NCI-H146 (cell line): ENCODE measurements at regions not wholly inside any gene's neighbourhood (a gene's known extent, or its start where the extent isn't known, plus 50 kb on each side); places are given as distances from the start of the nearest gene placed in this dataset.
"Not testable (repeated sequence)": the region's sequence is repeated elsewhere in the genome, so short reads cannot be mapped to it uniquely, and the experiment has no call there.

ENCODE experiments used
- DNase-seq: peaks from one replicate; lab custom pipeline; 2025; lab: John Stamatoyannopoulos, UW

DNA sequence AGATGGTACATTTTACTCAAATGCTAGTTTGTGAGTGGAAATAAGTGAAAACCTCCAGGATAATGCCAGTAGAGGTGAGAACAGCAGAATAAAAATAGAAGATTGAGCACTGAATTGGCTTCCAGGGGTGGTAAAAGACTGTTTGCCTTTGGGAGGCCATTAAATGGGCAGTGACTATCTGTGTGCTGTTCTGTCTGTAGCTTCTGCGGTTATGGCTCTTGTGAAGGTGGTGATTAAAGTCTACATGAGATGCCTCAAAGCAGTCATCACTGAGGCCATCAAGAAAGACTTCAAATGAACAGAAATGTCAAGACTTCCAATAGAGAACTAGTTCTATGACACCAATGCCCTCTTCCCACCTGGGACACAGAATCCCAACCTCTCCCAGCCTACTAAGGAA lies 108.8 kb downstream of the EFHB start:
- no peak for DNase-seq

DNA sequence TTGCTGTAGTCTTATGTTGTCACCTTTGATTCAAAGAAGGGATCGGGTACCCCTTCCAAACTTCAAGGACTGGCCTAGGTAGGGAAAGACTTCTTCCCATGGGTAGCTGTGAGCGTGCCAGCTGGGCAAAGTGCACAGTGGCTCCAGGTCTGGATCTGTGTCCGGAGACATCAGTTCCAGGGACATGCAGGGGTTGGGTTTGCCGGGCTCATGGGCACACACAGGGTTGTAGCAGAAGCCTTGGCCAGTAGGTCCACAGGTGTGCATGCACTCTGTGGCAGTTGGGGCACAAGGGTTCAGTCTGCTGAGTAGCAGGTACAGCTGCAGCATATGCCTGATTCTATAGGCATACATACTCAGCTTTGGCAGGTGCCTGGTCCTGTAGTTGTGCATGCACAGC lies 111.2 kb downstream of the EFHB start:
- no peak for DNase-seq

DNA sequence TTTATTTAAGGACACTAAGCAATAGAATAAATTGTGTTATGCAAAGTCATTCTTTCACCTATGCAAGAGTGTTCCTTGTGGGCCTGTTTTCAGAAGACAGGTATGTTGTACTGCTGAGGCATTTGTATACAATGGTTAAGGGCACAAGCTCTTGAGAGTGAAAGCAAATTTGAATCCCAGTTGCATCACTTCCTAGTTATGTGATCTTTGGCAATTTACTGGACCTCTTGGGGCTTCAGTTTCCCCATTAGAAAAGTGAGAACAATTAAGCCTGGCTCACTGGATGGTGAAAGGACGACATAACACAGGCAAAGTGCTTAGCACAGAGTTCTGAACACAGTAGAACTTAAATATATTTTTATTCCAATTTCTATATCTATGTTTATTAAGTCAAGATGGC lies 117.4 kb downstream of the EFHB start:
- DNase-seq, result no peak

DNA sequence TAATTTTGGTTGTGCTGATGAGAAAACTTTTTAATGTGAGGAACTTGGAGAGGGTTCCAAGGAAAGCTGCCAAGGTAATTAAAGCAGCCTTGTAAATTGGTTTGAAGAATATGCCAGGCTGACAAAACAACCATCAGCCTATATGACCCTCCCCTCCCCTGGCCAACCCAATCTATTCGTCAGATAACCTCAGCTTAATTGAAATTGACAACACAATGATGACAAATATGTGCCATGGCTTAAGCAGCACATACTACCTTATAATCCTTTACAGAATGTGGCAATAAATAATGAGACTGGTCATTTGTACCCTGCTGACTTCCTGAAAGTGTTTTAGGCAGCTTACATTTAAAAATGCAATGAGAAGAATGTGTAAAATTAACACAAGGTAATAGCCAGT lies 118.2 kb downstream of the EFHB start:
- no peak for DNase-seq

DNA sequence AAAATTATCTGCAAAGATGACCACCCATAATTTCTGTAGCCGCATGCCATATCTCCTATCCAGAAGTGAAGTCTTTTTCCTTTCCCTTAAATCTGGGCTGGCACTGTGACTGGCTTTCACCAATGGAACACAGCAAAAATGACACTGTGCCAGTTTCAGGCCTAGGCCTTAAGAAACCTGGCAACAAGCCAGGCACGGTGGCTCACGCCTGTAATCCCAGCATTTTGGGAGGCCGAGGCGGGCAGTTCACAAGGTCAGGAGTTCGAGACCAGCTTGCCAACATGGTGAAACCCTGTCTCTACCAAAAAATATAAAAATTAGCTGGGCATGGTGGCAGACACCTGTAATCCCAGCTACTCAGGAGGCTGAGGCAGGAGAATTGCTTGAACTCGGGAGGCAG lies 120.3 kb downstream of the EFHB start:
- not testable (repeated sequence) for DNase-seq

DNA sequence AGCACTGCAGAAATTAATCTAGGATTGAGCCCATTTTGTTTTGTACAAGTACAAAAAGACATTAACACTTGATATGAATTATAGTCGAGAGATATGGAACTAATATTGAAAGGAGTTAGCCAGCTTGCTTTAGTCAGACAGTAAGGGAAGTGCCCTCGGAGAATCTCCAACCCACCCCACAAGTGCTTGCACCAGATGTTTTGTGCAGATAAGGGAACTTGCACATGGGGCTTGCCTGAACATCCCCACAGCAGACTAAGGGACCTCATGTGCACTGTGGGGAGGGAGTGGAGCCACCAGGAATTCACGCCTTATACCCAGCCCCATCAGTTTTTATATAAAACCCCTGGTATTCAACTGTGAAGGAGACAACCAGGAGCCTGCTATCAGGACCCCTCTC lies 122.3 kb downstream of the EFHB start:
- DNase-seq, result no peak

DNA sequence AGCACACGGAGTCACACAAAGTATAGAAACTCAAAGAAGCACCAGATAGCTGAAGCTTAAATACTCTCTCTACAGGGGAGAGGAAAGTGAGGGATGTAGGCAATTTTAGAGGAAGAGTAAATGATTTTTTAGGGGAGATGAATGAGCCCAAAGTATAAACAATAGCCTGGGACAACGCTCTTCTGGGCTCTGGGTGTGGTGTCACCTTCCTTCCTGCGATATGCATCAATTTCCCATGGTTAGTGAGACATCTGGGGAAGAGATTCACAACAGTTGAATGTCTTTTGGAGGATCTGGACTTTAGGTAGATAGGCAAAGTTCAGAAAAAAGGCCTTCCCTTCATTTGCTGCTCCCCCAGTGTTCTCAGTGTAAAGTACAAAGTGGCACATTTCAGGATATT lies 125.2 kb downstream of the EFHB start:
- DNase-seq, result no peak

DNA sequence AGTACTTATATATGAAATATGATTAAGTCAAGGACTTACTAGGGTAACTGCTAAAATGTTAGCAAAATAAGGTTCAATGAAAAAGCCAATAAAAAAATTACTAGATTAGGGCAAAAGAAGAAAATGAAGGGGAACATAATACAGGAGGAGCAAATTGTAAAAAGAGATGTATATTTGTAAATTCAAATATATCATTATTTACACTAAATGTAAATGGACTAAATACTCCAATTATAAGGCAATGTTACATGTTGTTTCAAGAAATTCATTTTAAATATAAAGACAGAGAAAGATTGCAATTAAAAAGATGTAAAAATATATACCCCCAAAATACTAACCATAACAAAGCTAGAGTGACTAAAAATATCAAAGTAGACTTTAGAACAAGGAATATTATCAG lies 134.1 kb downstream of the EFHB start:
- no peak for DNase-seq

DNA sequence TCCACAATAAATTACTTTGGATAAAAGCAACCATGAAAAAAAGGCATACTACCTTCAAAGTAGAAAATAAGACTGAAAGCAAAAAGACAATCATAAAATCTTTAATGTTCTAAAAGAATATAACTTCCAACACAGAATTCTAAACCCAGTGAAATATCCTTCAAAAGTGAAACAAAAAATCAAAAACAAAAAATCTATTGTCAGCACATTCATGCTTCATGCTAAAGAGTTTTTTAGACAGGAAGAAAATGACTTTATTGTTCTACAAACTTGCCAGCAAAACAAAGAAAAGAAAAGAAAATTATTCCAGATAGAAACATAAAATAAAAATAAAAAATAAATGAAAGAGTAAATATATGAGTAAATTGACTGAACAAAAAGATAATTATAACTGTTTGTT lies 134.9 kb downstream of the EFHB start:
- no peak for DNase-seq

DNA sequence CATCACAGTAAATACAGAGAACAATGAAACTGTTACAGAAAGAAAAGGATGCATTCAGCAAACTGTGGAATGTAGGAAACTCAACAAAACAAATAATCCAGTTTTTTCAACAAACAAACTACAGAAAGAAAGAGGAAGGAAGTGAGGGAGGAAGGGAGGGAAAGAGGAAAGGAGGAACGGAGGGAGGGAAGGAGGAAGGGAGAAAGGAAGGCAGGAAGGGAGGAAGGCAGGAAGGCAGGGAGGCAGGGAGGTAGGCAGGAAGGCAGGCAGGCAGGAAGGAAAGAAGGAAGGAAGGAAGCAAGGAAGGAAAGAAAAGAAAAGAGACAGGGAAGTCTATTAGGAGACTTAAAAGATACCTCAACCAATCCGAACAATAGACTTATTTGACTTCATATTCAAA lies 135.7 kb downstream of the EFHB start:
- DNase-seq, result no peak

DNA sequence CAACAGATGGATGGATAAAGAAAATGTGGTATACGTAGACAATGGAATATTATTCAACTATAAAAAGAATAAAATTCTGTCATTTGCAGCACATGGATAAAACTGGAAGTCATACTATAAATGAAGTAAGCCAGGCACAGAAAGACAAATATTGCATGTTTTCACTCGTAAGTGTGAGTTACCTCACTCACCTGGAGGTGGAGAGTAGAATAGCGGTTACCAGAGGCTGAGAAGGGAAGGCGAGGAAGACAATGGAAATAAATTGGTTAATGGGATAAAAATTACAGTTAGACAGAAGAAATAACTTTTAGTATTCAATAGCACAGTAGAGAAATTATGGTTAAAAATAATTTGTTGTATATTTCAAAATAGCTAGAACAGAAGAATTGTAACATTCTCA lies 141.6 kb downstream of the EFHB start:
- no peak for DNase-seq

DNA sequence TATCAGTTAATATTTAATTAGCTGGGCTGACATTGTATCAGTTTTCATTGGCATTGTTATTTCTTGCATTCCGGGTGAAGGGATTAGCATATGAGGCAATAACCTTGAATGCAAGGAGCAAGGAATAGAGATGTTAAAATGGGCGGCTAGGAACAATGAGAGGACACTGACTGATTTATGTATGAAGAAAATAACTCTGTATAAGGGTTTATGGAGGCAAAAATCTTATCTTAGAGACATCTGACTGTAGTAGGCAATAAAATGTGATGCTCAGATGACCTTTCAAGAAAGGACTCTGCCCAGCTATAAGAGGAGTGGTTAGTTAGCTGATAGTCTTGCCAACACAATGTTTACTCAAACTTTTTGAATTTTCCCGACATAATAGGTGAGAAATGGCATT lies 158.3 kb downstream of the EFHB start:
- no peak for DNase-seq

DNA sequence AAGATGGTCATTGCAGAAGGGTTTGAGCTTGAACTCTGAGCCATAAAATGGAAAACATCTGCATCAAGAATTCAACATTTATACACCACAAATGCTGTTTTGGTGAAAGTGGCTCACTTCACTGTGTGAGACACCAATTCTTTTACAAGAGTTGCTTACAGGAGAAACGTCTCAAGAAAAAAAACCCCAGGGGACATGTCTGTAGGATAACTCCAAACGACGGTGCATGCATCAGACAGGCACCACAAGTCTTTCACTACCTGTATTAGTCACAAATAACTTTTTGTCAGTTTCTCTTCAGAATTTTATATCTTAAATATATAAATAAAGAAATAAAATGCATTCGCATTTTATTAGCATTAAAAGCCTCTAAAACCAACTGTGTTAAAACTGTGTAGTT lies 164.3 kb downstream of the EFHB start:
- DNase-seq, result no peak

DNA sequence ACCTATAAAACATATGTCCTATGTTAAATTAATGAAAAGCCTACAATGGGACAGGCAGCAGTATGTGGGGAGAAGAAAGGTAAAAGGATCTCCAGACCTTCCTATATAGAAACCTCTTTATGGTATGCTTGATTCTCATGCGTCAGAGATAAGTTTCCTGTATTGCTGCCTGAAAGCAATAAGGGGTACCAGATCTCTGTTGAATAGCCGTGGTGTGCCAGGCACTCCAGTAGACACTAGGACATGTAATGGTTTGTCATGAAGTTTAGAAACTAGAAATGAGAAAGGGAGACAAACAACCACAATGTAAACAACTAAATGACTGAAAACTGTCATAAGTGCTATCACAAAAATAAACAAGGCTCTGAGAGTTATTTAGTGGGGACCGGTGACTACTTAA lies 168.1 kb downstream of the EFHB start:
- no peak for DNase-seq

DNA sequence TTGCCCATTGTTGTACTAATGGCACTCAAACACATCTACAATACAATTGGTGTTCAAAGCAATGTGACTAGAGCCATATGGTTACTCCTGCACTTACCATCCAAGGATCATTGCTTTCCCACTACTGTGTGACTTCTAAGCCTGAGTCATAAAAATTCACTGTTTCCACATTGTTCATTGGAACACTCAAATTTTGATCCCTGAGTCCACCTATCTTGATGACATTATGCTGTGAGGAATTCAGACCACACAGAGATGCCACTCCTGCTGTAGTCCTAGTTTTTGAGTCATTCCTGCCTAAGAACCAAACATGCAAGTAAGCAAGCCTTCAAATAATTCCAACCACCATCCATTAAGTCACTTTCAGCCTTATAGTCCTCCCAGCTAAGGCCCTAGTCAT lies 176.2 kb downstream of the EFHB start:
- no peak for DNase-seq

DNA sequence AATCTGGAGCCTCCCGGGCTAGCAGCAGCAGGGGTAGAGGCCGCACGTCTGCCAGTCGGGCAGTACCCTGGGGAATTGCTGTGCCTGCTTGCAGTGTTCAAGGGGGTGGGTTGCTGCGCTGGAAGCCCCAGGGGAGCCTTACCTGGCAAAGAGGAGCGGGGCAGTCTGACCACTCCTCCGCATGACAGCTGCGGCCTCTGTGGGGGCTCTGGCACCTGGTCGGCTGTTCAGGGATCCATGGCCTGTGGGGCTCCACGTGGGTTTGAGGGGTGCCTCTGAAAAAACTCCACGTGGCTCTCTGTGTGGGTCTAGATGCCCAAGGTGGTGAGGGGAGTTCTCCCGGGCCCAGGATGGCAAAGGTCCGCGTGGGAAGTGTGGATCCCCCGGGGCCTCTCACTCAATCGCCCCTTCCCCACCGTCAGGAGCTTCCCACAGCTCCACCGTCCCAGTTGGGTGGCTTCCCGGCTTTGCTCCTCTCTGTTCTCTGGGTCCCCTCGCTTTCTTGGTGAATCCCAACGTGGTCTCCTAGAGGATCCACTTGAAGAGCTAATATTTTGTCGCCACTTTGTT lies 184.5 kb downstream of the EFHB start:
- no peak for DNase-seq

DNA sequence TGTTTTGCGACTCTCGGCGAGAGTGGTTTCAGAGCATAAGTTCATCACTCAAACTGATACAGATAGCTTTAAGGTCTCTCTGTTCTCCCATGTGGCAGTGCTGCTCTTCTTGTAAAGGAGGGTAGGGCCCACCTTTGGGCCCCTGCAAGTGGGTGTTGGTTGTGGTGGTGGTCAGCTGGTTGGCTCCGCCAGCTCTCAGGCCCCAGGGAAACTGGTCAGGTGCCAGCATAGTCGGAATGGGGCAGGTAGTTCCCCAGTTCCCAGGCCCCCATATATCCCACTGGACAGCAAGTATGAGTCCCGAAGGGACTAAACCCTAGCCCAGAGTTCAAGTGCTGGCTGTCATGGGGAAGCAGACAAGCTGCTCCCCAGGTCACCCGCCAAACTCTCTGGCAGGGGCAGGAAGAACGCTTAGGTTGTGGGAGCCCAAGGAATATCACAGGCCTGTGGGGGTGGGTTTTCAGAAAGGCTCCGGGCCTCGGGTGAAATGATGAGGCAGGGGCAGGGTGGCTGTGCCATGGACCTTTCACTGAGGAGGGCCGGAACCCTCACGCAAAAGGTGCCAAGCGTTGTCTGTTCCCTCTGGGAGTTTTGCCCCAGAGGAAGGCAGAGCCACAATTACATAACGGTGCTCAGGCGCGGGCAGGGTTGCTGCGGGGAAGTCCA lies 185.1 kb downstream of the EFHB start:
- no peak for DNase-seq

DNA sequence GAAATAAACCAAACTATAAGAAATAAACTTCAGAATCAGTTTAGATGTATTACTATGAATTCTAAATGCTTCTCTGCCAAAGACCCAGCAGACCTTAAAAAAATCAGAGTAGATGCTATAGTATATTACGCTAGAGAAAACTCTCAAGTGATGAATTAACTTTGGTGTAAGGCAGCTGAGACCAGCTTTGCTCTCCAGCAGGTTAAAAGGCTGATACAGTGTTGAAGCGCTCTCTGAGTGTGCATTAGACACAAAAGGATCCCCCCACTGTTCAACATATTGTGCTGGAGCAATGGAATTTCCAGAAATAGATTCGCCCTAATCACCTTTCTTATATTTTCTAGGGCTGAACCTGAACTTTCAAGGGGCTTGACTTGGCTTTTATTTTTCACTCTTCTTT lies 190.0 kb downstream of the EFHB start:
- DNase-seq, result no peak

DNA sequence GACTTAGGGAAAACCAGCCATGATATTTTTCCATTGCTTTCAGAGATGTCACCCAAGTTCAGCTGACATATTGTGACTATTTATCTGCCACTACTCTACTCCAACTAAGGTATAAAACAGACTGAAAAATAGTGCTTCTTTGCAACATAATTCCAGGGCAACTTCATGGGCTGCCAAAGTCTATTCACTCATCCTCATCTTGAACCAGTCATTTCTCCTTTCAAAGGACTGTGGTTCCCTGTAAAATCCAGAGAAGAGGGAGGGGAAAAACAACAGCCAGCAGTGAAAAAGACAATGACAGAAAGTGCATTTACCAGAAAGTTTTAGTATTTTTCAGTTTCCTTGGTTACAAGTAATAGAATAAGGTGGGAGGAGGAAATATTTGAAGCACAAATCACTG lies 191.1 kb downstream of the EFHB start:
- DNase-seq, result no peak

DNA sequence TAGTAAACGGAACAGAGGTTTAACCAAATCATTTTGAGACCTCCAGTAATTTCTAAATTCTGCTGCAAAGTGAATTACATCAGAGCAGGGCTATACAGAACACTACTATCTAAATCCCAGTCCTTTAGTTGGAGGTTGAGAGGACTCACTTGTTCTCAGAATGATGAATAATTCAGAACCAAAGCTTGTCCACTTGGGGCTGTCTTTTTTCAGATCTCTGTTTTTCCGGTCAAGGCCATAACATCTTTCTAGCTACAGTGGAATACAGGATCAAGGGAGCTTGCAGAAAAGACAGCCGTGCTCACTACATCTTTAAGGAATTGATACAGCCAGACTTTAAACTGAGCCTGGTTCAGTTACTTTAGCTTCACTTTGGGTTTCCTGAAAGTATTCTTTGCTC lies 194.5 kb downstream of the EFHB start:
- no peak for DNase-seq

DNA sequence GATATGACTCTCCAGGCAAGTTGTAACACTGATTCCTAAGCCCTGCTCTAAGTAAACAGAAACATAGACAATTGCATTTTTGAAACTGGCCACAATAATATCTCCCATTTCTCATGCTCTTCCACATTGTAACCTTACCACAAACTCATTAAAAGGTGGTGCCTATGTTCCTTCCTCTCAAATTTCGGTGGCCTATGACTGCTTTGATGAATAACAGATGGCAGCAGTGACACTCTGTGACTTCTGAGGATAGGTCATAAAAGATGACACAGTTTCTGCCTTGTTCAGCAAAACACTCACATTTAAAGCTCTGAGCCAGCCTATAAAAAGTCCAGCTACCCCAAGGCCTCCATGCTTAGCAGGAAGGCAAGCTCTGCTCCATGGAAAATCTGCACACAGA lies 195.2 kb downstream of the EFHB start:
- DNase-seq, result no peak

DNA sequence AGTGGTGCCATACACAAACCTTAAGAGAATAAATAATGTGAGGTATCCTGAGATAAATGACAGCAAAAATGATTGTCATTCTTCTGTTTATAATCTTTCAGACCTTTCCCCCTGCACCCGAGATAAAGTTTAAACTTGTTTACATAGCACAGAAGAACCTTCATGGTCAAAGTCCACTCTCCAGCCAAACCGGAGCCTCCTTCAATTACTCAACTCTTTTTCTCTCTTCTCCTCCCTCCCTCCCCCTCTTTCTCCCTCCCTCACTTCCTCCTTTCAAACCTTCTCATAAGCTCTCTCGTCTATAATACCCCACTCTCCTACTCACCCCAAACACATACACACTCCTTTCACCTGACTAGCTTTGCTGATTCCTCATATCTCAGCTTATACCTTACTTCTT lies 198.9 kb downstream of the EFHB start:
- no peak for DNase-seq

DNA sequence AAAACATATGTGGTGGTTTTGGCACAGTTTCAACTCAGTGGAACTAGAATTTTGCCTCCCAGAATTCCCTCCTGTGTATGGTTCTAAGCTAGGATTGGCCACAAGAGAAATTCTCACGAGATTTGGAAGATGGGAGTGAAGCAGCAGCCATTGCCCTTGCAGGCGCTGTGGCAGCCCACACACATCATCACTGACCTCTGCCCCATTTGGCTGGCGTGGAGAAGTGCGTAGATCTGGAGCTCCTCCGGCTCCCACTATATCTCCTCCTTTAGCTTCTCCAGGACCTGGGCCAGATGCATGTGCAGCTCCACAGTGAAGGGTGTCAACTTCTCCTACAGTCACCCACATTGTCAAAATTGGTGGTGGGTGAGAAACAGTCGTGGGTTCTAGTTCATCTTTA lies 199.6 kb downstream of the EFHB start:
- DNase-seq, result no peak

DNA sequence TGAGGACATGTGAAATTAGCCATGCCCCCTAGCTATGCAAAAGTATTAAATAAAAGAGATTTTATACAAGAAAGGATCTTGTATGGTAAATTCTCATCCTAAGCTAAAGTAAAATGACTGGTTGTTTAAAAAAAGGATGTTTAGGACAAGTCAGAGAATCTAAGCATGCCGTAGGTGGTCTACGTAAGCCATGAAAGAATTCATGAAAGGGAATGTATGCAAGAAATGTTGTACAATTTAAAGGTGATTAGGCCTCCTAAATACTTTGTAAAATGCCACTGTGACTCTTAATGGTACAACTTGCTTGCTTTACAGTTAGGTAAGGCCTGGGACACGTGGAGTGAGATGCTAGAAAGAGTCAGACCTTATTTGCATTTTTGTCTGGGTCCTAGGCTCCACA lies 209.0 kb downstream of the EFHB start:
- DNase-seq, result no peak

DNA sequence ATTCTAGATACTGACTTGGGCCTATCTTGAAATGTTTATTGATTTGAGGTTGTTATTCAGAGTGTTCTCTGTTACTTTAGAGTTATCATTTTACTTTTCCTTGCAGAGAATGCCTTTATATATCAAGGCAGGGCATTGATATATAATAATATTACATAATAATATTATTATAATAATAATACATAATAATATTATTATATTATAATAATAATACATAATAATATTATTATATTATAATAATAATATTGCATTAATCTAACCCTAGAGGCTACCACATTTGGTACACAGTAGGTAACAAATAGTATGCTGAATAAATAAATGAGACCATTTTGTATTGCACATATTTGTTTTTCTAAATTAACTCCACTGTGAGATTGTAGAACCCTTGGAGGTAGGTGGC lies 216.3 kb downstream of the EFHB start:
- no peak for DNase-seq
